Kidney (tissue), 13 donors: ENCODE measurements at regions not wholly inside any gene's neighbourhood (a gene's known extent, or its start where the extent isn't known, plus 50 kb on each side); places are given as distances from the start of the nearest gene placed in this dataset.

Experiments used
- DNase-seq, 5 donors: peaks; one replicate each; pipeline ENCODE4 v3.0.0-alpha.2; 2013 to 2020
- FAIRE-seq: peaks from 2 replicates; lab custom pipeline; 2012; peaks lifted over from hg19 to GRCh38; lab: Jason Lieb, UNC
- H3K27ac ChIP-seq, 2 donors: one replicate each; pipeline ENCODE4 v1.7.0; 2013; ENCODE audit warnings: low read depth in 2 of 2, low read length in 2 of 2, inconsistent platforms in 1 of 2
- H3K27me3 ChIP-seq: one replicate; pipeline ENCODE4 v1.7.1; 2013; ENCODE audit warnings: low read length, inconsistent platforms; ENCODE audit not compliant: control insufficient read depth, insufficient read depth
- H3K36me3 ChIP-seq, 3 donors: one replicate each; pipeline versions ENCODE4 v1.7.0 to v1.7.1; 2013; ENCODE audit warnings: low read length in 3 of 3, control low read depth in 1 of 3, inconsistent platforms in 1 of 3; ENCODE audit not compliant: insufficient read depth in 3 of 3, control insufficient read depth in 2 of 3
- H3K4me1 ChIP-seq, 3 donors: one replicate each; pipeline versions ENCODE4 v1.7.0 to v1.7.1; 2013; ENCODE audit warnings: low read length in 3 of 3, inconsistent platforms in 1 of 3, low read depth in 1 of 3; ENCODE audit not compliant: control insufficient read depth in 2 of 3, insufficient read depth in 2 of 3
- H3K4me3 ChIP-seq, 3 donors: one replicate each; pipeline versions ENCODE4 v1.7.0 to v1.8.1; 2013; ENCODE audit warnings: low read length in 3 of 3, control low read depth in 1 of 3, inconsistent platforms in 1 of 3
- H3K9ac ChIP-seq, 3 donors: one replicate each; pipeline versions ENCODE4 v1.7.0 to v1.7.1; 2013; ENCODE audit warnings: low read length in 3 of 3, control low read depth in 1 of 3, inconsistent platforms in 1 of 3
- H3K9me3 ChIP-seq, 3 donors: one replicate each; pipeline versions ENCODE4 v1.7.0 to v1.7.1; 2013; ENCODE audit warnings: low read length in 3 of 3, control low read depth in 1 of 3, inconsistent platforms in 1 of 3; ENCODE audit not compliant: control insufficient read depth in 2 of 3, insufficient read depth in 1 of 3
- CTCF ChIP-seq: IDR thresholded peaks from 3 replicates; pipeline ENCODE4 v1.5.1; 2012; ENCODE audit warnings: mild to moderate bottlenecking, moderate library complexity, borderline replicate concordance; ENCODE audit not compliant: insufficient read depth; ENCODE audit errors: extremely low read depth
- intact Hi-C: fragments of 100-400 bp; cut with DNase I; formaldehyde crosslinking; loops from one replicate; pipeline ENCODE4 v1.11.1; 2022
- donor health status: control.
- donor health status: control.
- donor health status: control.
- donor health status: control.
- donor health status: control.
- donor health status: DM: yes; HTN: yes; CAD: no.
- donor health status: Normal renal cell carcinoma (clear cell type).

- intact Hi-C loops: no loop called here
- H3K4me3 ChIP-seq: no peak overlapping the region
- TF ChIP-seq CTCF: no peak
- peaks cover 0 to 9% (median 2%) of the 10 kb centered on the region in 3 donors for H3K9me3 ChIP-seq
- H3K36me3 ChIP-seq: no peaks in the 10 kb centered on the region
- DNase-seq (peak in 1 of 5 donors; percentile 54), FAIRE-seq (no peak)
- no peaks in the 10 kb centered on the region for H3K27me3 ChIP-seq
- H3K4me1 ChIP-seq: no peaks in the 10 kb centered on the region
- no peak overlapping the region for H3K27ac ChIP-seq
- no peak overlapping the region for H3K9ac ChIP-seq
These were observed 162.6 kb downstream of the TEX29 start for GRCh38 chr13:111482806-111483620.

- no peak for TF ChIP-seq CTCF
- DNase-seq: peak in 1 of 5 donors; percentile 8
- intact Hi-C loops: no loop called here
- FAIRE-seq: no peak
- Histone ChIP-seq H3K4me1 (no peaks in the 10 kb centered on the region), H3K9me3 (peaks cover 0 to 10% (median 2%) of the 10 kb centered on the region in 3 donors), H3K27ac (no peak overlapping the region), H3K27me3 (no peaks in the 10 kb centered on the region), H3K4me3 (no peak overlapping the region), H3K9ac (no peak overlapping the region), H3K36me3 (no peaks in the 10 kb centered on the region)
These were observed 163.2 kb downstream of the TEX29 start for GRCh38 chr13:111483621-111483987.

GRCh38 chr13:111484141-111484925, 163.9 kb downstream of the TEX29 start:
- FAIRE-seq: no peak

More at GRCh38 chr13:111484141-111484925, 163.9 kb downstream of the TEX29 start:
- no peak for TF ChIP-seq CTCF
- DNase-seq: peak in 1 of 5 donors; percentile 46
- Histone ChIP-seq H3K9me3 (peaks cover 0 to 10% (median 2%) of the 10 kb centered on the region in 3 donors), H3K9ac (no peak overlapping the region), H3K36me3 (no peaks in the 10 kb centered on the region), H3K27me3 (no peaks in the 10 kb centered on the region), H3K27ac (no peak overlapping the region), H3K4me3 (no peak overlapping the region), H3K4me1 (no peaks in the 10 kb centered on the region)
- intact Hi-C loops: no loop called here
